ENCODE measurements at regions not wholly inside any gene's neighbourhood (a gene's known extent, or its start where the extent isn't known, plus 50 kb on each side); places are given as distances from the start of the nearest gene placed in this dataset.

DNA sequence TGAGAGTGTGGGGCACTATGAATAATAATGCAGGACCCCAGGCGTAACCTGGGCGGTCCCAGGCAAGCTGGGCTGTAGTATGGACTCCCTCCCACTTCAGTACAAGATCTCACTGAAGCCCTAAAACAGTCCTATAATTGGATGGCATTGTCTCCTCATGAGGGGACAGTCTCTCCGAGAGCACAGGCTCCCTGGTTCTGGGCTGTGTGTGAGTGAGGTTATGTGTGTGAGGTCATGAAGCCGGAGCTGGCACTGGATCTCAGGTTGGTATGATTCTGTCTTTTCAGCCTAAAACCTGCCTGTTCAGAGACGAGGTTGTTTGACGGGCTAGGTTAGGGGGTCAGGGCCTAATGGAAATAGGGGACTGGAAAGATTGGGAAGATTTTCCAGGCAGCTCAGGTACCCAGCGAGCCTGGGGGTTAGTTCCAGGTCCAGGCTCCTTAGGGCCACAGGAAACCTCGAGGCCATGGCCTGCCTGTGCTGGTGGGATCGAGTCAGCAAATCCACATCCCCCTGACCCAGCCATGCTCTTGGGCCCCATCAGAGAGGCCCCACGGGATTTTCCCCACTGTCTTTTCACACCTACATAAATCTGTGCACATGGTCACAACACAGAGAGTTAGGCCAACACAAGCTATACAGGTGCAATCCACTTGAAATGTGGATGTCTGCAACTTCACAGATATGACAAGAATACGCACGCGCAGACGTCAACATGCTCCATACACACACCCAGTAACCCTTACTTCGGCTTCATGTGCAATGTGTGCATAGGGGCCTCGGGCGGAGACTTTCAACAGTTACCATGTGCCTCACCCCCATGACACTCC, 94.8 kb downstream of the INHBB start:
- no peak for DNase-seq (ENCODE audit: low read depth in 3 of 3)

- DNase-seq (ENCODE audit: low read depth in 3 of 3), result no peak
Observed at GRCh38 chr2:120441351-120441700, 95.4 kb downstream of the INHBB start.

GRCh38 chr2:120441744-120442471, 96.0 kb downstream of the INHBB start:
- DNase-seq (ENCODE audit: low read depth in 3 of 3), result peak in 1 of 3 experiments; percentile 5

DNA sequence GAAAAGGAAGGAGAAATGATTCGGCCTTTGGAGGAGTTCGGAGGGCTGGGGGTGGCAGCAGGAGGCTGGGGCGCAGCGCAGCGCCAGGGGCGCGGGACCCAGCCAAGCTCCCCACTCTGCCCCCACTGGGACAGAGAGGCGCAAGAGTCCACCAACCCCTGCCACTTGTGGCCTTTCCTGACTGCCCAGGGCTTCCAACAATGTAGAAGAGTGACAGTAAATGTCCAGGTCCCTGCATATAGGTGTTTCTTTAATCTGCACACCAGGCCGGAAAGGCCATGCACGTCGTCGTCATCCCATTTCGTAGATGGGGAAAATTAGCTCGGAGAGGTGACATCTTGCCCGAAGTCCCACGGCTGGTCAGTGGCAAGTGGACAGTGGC, 96.6 kb downstream of the INHBB start:
- DNase-seq (ENCODE audit: low read depth in 3 of 3), result no peak

DNA sequence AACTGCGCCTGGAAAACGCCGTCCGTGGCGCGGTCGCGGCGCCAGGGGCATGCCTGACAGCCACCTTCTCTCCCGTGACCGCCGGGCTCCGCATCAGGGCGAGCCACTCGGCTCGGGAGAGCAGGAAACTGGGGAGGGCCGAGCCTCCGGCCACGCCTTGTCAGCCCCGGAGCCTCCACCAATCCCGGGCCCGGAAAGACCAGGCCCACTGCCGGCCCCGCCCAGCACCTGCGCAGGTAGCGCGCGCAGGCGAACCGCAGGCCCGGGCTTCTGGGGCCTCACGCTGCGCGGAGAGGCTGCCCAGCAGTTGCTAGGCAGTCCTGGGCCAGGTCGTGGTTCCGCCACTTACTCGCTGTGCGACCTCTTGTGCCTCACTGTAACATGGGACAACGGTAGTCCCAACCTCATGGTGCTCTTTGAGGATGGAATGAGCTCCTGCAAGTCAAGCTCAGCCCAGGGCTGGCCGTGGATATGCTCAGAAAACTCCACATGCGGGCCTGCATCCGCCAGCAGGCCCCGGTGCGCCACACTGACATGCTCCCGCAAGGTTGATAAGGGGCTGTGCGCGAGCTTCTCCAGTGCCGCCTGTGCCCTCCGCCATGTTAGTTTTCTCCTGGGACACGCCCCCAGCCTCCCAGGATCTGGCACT, 97.1 kb downstream of the INHBB start:
- DNase-seq (ENCODE audit: low read depth in 3 of 3), result peak in 1 of 3 experiments; percentile 32

DNA sequence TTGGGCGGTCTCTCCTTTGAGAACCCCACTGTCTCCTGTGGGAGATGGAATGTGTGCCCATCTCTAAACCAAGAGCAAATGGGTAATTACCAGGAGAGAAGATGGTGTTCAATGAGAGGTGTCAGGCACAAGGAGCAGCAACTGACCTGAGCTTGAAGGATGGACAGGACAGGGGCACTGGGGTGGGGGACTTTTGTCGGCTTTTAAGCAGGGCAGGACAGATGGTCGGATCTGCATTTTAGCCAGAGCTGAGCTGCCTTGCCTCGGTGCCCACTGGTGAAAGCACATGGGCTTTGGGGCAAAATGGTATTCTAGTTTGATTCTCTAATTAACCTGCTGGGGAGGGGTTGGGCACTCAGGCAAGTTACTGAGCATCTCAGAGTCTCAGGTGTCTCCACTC, 98.0 kb downstream of the INHBB start:
- DNase-seq (ENCODE audit: low read depth in 3 of 3), result no peak

GRCh38 chr2:120444691-120445240, 98.8 kb downstream of the INHBB start:
- no peak for DNase-seq (ENCODE audit: low read depth in 3 of 3)

- no peak for DNase-seq (ENCODE audit: low read depth in 3 of 3)
Observed at GRCh38 chr2:120445449-120446143, 99.7 kb downstream of the INHBB start.

GRCh38 chr2:120446236-120447126, 100.5 kb downstream of the INHBB start:
- no peak for DNase-seq (ENCODE audit: low read depth in 3 of 3)

- DNase-seq (ENCODE audit: low read depth in 3 of 3), result no peak
Observed at GRCh38 chr2:120447127-120447785, 101.3 kb downstream of the INHBB start.

- no peak for DNase-seq (ENCODE audit: low read depth in 3 of 3)
Observed at GRCh38 chr2:120448436-120448835, 102.5 kb downstream of the INHBB start.

GRCh38 chr2:120448961-120449810, 103.2 kb downstream of the INHBB start:
- DNase-seq (ENCODE audit: low read depth in 3 of 3), result no peak

GRCh38 chr2:120450196-120450820, 104.4 kb downstream of the INHBB start:
- no peak for DNase-seq (ENCODE audit: low read depth in 3 of 3)

- no peak for DNase-seq (ENCODE audit: low read depth in 3 of 3)
Observed at GRCh38 chr2:120451334-120451733, 105.4 kb downstream of the INHBB start.

DNA sequence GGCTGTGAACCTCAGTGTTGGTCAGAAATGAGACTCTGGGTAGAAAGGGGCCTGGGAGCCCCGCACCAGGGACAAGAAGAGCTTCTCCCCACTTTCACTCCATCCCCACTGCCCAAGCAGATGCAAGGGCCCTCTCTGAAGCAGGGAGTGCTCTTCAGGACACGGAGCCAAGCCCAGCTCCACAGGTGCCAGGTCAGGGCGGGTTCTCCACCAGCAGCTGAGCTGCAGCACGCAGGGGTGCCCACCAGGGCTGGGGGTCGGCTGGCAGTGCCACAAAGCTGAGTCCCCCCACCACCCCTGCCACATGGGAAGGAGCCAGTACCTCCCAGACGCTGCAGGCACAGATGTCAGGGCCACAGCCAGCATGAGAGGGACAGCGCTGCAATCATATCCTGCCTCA, 106.2 kb downstream of the INHBB start:
- DNase-seq (ENCODE audit: low read depth in 3 of 3), result no peak

GRCh38 chr2:120452945-120453634, 107.2 kb downstream of the INHBB start:
- DNase-seq (ENCODE audit: low read depth in 3 of 3), result no peak

DNA sequence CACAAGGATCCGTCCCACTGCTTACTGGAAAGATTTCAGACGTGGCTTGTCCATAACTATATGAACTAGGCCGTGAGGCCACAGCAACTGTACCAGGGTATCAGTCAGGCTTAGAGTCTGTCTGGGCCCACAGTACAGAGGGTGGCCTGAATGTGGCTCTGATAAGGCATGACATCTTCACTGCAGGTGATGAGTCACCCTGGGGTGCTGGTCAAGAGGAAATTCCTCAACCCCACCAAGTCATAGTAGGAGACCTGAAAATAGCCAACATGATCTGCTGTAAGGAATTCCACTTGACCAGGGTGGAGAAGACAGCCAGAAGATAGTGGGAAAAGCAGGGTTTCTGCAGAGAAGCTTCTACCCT, 107.7 kb downstream of the INHBB start:
- DNase-seq (ENCODE audit: low read depth in 3 of 3), result no peak

- DNase-seq (ENCODE audit: low read depth in 3 of 3), result no peak
Observed at GRCh38 chr2:120454654-120455385, 108.9 kb downstream of the INHBB start.
